Body of pancreas (tissue), 4 donors: ENCODE measurements at regions not wholly inside any gene's neighbourhood (a gene's known extent, or its start where the extent isn't known, plus 50 kb on each side); places are given as distances from the start of the nearest gene placed in this dataset.

Source experiments
- CTCF ChIP-seq, 7 experiments: fragments of 450-650 bp in 4 of 7; fragments of 200-600 bp in 3 of 7; sonication (generic) in 3 of 7; IDR thresholded peaks; one replicate each; pipeline ENCODE4 v1.5.1; 2016 to 2019; ENCODE audit warnings: antibody characterized with exemption in 7 of 7
- POLR2A ChIP-seq, 3 donors: fragments of 450-650 bp; IDR thresholded peaks; one replicate each; pipeline ENCODE4 v1.6.1; 2016; ENCODE audit warnings: antibody characterized with exemption in 3 of 3, mild to moderate bottlenecking in 2 of 3

GRCh38 chr4:14318671-14319070 lies 683.6 kb upstream of the CPEB2 start:
- TF ChIP-seq CTCF (IDR thresholded peaks at IDR 0.05), result no peak
- no peak for TF ChIP-seq POLR2A (IDR thresholded peaks at IDR 0.05)
